ENCODE measurements at regions not wholly inside any gene's neighbourhood (a gene's known extent, or its start where the extent isn't known, plus 50 kb on each side); places are given as distances from the start of the nearest gene placed in this dataset.

DNA sequence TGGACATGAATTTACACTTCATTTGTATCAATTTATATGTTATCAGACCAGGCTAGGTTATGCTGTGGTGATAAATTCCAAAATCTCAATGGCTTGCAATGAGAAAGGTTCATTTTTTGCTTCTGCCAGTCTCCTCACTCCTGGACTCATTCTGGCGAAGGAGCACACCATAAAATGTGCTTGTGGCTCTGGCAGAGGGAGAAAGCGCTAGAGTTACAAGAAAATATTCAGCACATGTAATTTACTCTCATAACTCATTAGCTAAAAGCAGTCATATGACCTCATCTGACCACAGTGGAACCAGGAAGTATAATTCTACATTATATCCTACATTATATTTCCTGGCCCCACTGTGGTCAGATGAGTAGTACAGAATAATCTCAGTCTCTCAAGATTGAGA lies 193.8 kb downstream of the BCHE start:
- H3K4me3 Mint-ChIP-seq, result no peak overlapping the region
- ATAC-seq, result no peak

GRCh38 chr3:165642761-165643420 lies 194.3 kb downstream of the BCHE start:
- ATAC-seq, result no peak
- H3K4me1 Mint-ChIP-seq (ENCODE audit: low read depth in 2 of 2), result no peaks in the 10 kb centered on the region
- H3K27ac Mint-ChIP-seq, result no peak overlapping the region
- DNase-seq (ENCODE audit: low spot score), result no peak
- H3K27me3 Mint-ChIP-seq, result no peaks in the 10 kb centered on the region
- H3K9me3 Mint-ChIP-seq, result peaks cover 22% of the 10 kb centered on the region
- peaks cover 9% of the 10 kb centered on the region for H3K36me3 Mint-ChIP-seq
- H3K4me3 Mint-ChIP-seq, result no peak overlapping the region

More for the DNA sequence above, 193.8 kb downstream of the BCHE start:
- no peak overlapping the region for H3K27ac Mint-ChIP-seq
- H3K4me1 Mint-ChIP-seq (ENCODE audit: low read depth in 2 of 2), result no peaks in the 10 kb centered on the region
- no peaks in the 10 kb centered on the region for H3K27me3 Mint-ChIP-seq
- no peak for DNase-seq (ENCODE audit: low spot score)
- peaks cover 19% of the 10 kb centered on the region for H3K9me3 Mint-ChIP-seq
- peaks cover 9% of the 10 kb centered on the region for H3K36me3 Mint-ChIP-seq

DNA sequence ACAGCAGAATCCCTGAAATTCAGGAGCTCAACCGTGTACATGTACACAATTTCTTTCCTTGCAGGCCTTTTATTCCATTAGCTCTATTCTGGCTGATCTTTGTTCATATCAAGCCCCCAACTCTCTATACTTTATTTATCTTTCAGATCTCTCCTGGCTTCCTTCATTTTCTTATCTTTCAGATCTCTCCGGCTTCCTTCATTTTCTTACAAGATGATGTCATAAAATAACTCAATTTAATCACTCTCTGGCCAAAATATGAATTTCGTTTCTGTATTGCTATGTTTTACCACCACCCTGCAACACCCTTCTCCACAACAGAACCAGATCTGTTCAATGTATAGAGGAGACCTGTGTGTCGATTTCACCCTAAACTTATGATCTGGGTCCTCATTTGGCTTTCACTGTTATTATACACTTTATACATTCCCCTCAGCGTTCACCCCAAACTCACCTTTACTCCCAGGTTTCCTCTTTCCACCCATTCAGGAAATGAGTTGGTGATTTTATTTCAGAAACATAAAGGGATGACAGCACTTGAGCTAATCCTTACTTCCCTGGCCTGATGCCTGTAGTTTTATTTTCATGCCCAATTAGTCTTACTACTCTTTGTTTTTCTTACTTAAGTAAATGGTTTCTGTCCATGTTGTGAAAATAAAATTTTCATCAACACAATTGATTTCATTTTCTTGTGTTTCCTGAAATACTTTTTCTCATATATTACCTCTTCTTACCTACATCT lies 195.5 kb downstream of the BCHE start:
- Mint-ChIP-seq H3K9me3 (peaks cover 19% of the 10 kb centered on the region), H3K4me1 (ENCODE audit: low read depth in 2 of 2) (no peaks in the 10 kb centered on the region), H3K27me3 (no peaks in the 10 kb centered on the region), H3K27ac (no peak overlapping the region), H3K36me3 (peaks cover 9% of the 10 kb centered on the region), H3K4me3 (no peak overlapping the region)
- DNase-seq (ENCODE audit: low spot score) (no peak), ATAC-seq (no peak)

- H3K27me3 Mint-ChIP-seq, result no peaks in the 10 kb centered on the region
- DNase-seq (ENCODE audit: low spot score) (no peak), ATAC-seq (no peak)
- H3K4me1 Mint-ChIP-seq (ENCODE audit: low read depth in 2 of 2), result no peaks in the 10 kb centered on the region
- H3K9me3 Mint-ChIP-seq, result peaks cover 22% of the 10 kb centered on the region
- no peak overlapping the region for H3K27ac Mint-ChIP-seq
- H3K4me3 Mint-ChIP-seq, result no peak overlapping the region
- peaks cover 11% of the 10 kb centered on the region for H3K36me3 Mint-ChIP-seq
These were observed 196.3 kb downstream of the BCHE start for GRCh38 chr3:165640970-165641369.

DNA sequence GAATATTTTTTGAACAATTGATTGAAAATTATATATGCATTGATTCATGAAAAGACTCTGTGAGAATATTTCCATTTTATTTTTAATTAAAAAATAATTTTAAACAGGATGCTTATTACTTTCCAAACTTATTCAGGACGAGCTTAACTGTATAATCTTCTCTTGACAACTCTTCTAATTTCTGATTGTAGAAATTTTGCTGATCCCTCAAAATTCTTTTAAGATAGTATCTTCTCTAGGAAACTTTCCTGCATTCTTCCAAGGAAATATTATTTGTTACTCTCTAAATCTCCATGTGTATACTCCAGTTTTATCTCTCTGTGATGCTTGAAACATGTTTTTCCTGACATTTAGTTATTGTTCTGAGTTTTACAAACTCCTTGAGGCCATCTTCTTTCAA lies 197.2 kb downstream of the BCHE start:
- H3K9me3 Mint-ChIP-seq, result peaks cover 26% of the 10 kb centered on the region
- no peaks in the 10 kb centered on the region for H3K4me1 Mint-ChIP-seq (ENCODE audit: low read depth in 2 of 2)
- no peaks in the 10 kb centered on the region for H3K27me3 Mint-ChIP-seq
- ATAC-seq, result no peak
- peaks cover 16% of the 10 kb centered on the region for H3K36me3 Mint-ChIP-seq
- no peak overlapping the region for H3K27ac Mint-ChIP-seq
- no peak for DNase-seq (ENCODE audit: low spot score)
- no peak overlapping the region for H3K4me3 Mint-ChIP-seq

DNA sequence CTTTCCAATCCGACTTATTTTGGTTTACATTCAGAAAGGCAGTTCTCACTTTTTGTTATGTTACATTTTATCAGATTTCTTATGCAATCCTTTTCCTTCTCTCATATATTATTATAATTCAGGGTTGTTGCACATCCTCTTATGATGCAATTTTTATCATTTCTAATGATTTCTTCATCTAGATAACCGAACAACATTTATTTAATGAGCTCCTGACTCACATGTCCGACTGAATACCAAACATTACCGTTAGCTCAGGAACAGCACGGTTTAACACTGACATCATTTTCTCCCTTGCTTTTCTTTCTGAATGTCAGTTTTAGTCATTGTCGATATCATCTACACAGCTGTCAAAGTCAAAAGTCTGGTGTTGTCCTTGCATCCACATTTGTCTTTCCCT lies 199.2 kb downstream of the BCHE start:
- DNase-seq (ENCODE audit: low spot score) (no peak), ATAC-seq (no peak)
- Mint-ChIP-seq H3K36me3 (peaks cover 16% of the 10 kb centered on the region), H3K4me1 (ENCODE audit: low read depth in 2 of 2) (no peaks in the 10 kb centered on the region), H3K27me3 (no peaks in the 10 kb centered on the region), H3K9me3 (peaks cover 34% of the 10 kb centered on the region), H3K27ac (no peak overlapping the region), H3K4me3 (no peak overlapping the region)

GRCh38 chr3:165636684-165637015 lies 200.6 kb downstream of the BCHE start:
- Mint-ChIP-seq H3K27me3 (no peaks in the 10 kb centered on the region), H3K9me3 (peaks cover 28% of the 10 kb centered on the region), H3K4me3 (no peak overlapping the region), H3K4me1 (ENCODE audit: low read depth in 2 of 2) (no peaks in the 10 kb centered on the region), H3K27ac (no peak overlapping the region), H3K36me3 (peaks cover 7% of the 10 kb centered on the region)
- ATAC-seq (no peak), DNase-seq (ENCODE audit: low spot score) (no peak)

- Mint-ChIP-seq H3K27me3 (no peaks in the 10 kb centered on the region), H3K9me3 (peaks cover 25% of the 10 kb centered on the region), H3K36me3 (peaks cover 7% of the 10 kb centered on the region), H3K4me1 (ENCODE audit: low read depth in 2 of 2) (no peaks in the 10 kb centered on the region), H3K4me3 (no peak overlapping the region), H3K27ac (no peak overlapping the region)
- ATAC-seq, result no peak
- no peak for DNase-seq (ENCODE audit: low spot score)
These were observed 201.2 kb downstream of the BCHE start for GRCh38 chr3:165635791-165636683.

DNA sequence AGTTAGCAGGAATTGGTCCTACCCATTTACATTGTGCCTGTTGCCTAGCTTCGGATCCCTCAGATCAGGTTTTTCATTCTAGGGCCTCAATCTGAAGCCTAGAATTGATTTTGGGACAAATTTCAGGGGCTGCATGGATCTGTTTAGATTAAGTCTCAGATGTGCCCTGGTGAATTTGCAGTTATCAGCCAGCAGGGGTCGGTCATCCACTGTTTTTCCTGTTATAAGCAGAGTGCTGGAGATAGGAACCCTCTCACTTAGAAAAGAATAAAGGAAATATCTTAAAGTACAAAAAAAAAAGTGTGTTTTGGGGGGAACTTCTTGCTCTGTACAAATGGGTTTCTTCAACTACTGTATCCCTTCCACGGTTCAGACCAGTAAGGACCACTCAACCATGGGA lies 212.5 kb downstream of the BCHE start:
- ATAC-seq, result no peak

DNA sequence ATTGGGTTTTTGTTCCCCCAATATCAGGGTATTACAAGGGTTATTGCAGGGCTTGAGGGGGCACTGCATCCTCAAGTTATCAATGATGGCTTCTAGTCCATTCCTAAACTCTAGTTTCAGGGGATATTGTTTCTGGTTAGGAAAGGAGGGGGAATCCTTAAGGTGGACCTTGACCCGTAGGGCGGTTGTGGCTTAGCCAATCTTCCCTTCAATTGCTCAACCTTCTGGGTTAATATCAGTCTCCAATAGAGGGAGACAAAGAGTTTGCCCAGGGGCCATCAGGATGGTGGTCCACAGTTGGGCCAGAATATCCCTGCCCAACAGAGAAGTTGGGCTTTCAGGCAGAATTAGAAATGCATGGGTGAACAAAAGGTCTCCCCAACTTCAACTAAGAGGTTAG lies 214.9 kb downstream of the BCHE start:
- H3K4me3 Mint-ChIP-seq, result no peak overlapping the region
- no peaks in the 10 kb centered on the region for H3K27me3 Mint-ChIP-seq
- no peak overlapping the region for H3K27ac Mint-ChIP-seq
- ATAC-seq, result no peak
- H3K9me3 Mint-ChIP-seq, result peaks cover 17% of the 10 kb centered on the region
- no peak for DNase-seq (ENCODE audit: low spot score)
- H3K4me1 Mint-ChIP-seq (ENCODE audit: low read depth in 2 of 2), result no peaks in the 10 kb centered on the region
- H3K36me3 Mint-ChIP-seq, result peaks cover 14% of the 10 kb centered on the region

More for the DNA sequence above, 212.5 kb downstream of the BCHE start:
- Mint-ChIP-seq H3K4me3 (no peak overlapping the region), H3K27ac (no peak overlapping the region), H3K36me3 (peaks cover 7% of the 10 kb centered on the region), H3K9me3 (peaks cover 19% of the 10 kb centered on the region), H3K27me3 (no peaks in the 10 kb centered on the region), H3K4me1 (ENCODE audit: low read depth in 2 of 2) (no peaks in the 10 kb centered on the region)
- no peak for DNase-seq (ENCODE audit: low spot score)

GRCh38 chr3:165619069-165619468 lies 218.2 kb downstream of the BCHE start:
- Mint-ChIP-seq H3K9me3 (peaks cover 19% of the 10 kb centered on the region), H3K4me1 (ENCODE audit: low read depth in 2 of 2) (no peaks in the 10 kb centered on the region), H3K27ac (no peak overlapping the region), H3K36me3 (peaks cover 14% of the 10 kb centered on the region), H3K27me3 (no peaks in the 10 kb centered on the region), H3K4me3 (no peak overlapping the region)
- ATAC-seq, result no peak
- DNase-seq (ENCODE audit: low spot score), result no peak

DNA sequence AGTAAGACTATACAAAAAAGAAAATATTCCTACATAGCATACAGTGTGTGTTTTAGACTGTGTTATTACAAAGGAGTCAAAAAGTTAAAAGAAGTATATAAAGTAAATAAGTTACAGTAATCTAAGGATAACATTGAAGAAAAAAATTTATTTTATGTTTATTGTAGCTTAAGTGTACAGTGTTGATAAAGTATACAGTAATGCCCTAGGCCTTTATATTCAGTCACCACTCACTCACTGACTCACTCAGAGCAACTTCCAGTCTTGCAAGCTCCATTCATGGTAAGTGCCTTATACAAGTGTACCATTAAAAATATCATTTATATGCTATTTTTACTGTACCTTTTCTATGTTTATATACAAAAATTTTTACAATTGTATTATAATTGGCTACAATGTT lies 220.1 kb downstream of the BCHE start:
- no peak for ATAC-seq
- H3K9me3 Mint-ChIP-seq, result peaks cover 16% of the 10 kb centered on the region

DNA sequence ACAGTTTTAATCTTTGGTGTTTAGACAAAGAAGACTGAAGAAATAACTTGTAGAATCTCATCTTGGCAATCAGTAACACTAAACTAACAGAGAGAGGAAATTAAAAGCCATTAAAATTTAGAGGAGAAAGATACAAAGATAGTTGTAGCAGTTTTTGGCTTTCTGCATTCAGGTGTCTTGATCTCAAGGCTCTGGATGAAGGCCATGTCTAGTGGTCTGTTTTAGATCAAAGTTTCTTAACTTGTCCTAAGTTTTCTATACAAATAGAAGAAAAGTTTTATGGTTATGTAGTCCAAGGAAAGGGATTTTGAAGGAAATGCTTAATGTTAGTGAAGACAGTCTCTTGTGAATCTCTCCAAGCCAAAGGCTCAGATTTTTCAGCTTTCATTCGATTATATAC lies 222.9 kb downstream of the BCHE start:
- Mint-ChIP-seq H3K27ac (no peak overlapping the region), H3K4me1 (ENCODE audit: low read depth in 2 of 2) (no peaks in the 10 kb centered on the region), H3K4me3 (no peak overlapping the region), H3K27me3 (no peaks in the 10 kb centered on the region), H3K9me3 (peaks cover 9% of the 10 kb centered on the region), H3K36me3 (peaks cover 7% of the 10 kb centered on the region)
- DNase-seq (ENCODE audit: low spot score) (no peak), ATAC-seq (no peak)

More for the DNA sequence above, 220.1 kb downstream of the BCHE start:
- DNase-seq (ENCODE audit: low spot score), result no peak
- H3K36me3 Mint-ChIP-seq, result peaks cover 7% of the 10 kb centered on the region
- no peaks in the 10 kb centered on the region for H3K27me3 Mint-ChIP-seq
- no peaks in the 10 kb centered on the region for H3K4me1 Mint-ChIP-seq (ENCODE audit: low read depth in 2 of 2)
- H3K4me3 Mint-ChIP-seq, result no peak overlapping the region
- no peak overlapping the region for H3K27ac Mint-ChIP-seq

- Mint-ChIP-seq H3K27me3 (no peaks in the 10 kb centered on the region), H3K4me1 (ENCODE audit: low read depth in 2 of 2) (no peaks in the 10 kb centered on the region)
- no peak for ATAC-seq
These were observed 224.2 kb downstream of the BCHE start for GRCh38 chr3:165613014-165613413.

More at GRCh38 chr3:165613014-165613413, 224.2 kb downstream of the BCHE start:
- H3K27ac Mint-ChIP-seq, result no peak overlapping the region
- H3K9me3 Mint-ChIP-seq, result peaks cover 7% of the 10 kb centered on the region
- H3K36me3 Mint-ChIP-seq, result no peaks in the 10 kb centered on the region
- DNase-seq (ENCODE audit: low spot score), result no peak
- no peak overlapping the region for H3K4me3 Mint-ChIP-seq
